ENCODE measurements at regions not wholly inside any gene's neighbourhood (a gene's known extent, or its start where the extent isn't known, plus 50 kb on each side); places are given as distances from the start of the nearest gene placed in this dataset.

- TF ChIP-seq, protein P1, sequence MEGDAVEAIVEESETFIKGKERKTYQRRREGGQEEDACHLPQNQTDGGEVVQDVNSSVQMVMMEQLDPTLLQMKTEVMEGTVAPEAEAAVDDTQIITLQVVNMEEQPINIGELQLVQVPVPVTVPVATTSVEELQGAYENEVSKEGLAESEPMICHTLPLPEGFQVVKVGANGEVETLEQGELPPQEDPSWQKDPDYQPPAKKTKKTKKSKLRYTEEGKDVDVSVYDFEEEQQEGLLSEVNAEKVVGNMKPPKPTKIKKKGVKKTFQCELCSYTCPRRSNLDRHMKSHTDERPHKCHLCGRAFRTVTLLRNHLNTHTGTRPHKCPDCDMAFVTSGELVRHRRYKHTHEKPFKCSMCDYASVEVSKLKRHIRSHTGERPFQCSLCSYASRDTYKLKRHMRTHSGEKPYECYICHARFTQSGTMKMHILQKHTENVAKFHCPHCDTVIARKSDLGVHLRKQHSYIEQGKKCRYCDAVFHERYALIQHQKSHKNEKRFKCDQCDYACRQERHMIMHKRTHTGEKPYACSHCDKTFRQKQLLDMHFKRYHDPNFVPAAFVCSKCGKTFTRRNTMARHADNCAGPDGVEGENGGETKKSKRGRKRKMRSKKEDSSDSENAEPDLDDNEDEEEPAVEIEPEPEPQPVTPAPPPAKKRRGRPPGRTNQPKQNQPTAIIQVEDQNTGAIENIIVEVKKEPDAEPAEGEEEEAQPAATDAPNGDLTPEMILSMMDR (IDR thresholded peaks at IDR 0.05; ENCODE audit: insufficient read depth, low read length, poor library complexity, severe bottlenecking): no peak
- Histone ChIP-seq H3K4me3 (ENCODE audit: low read depth, low read length) (no peak overlapping the region), H3K27me3 (ENCODE audit: control insufficient read depth, insufficient read depth, low read length) (no peaks in the 10 kb centered on the region), H3K36me3 (ENCODE audit: control insufficient read depth, insufficient read depth, low read length) (no peaks in the 10 kb centered on the region)
- peak; percentile 47 for DNase-seq (ENCODE audit: low read depth)
Measured at GRCh38 chr6:132132422-132132821, 181.2 kb upstream of the CCN2 start.

- no peaks in the 10 kb centered on the region for H3K36me3 ChIP-seq (ENCODE audit: control insufficient read depth, insufficient read depth, low read length)
- H3K4me3 ChIP-seq (ENCODE audit: low read depth, low read length): no peak overlapping the region
- peak; percentile 99 for DNase-seq (ENCODE audit: low read depth)
- TF ChIP-seq, protein P1 (IDR thresholded peaks at IDR 0.05; ENCODE audit: insufficient read depth, low read length, poor library complexity, severe bottlenecking): no peak
- H3K27me3 ChIP-seq (ENCODE audit: control insufficient read depth, insufficient read depth, low read length): no peaks in the 10 kb centered on the region
Measured at GRCh38 chr6:132131758-132132157, 180.6 kb upstream of the CCN2 start.

DNA sequence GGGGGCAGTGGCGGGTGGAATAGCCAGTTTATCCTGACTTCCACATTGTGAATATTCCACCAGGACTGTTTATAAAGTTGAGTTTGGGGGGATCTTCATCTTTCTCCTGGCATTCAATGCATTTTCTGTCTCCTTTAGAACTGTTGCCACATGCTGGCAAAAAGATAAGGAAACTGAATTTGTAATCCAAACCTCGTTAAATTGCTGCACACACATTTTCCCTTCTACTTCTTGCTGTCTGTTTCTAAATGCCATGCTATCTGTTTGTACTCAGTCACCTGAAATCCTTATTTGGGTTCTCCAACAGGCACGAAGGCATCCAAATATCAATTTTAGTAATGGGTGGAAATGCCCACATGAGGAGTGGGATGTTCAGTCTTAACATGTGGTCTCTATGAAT, 180.2 kb upstream of the CCN2 start:
- no peaks in the 10 kb centered on the region for H3K27me3 ChIP-seq (ENCODE audit: control insufficient read depth, insufficient read depth, low read length)
- no peak overlapping the region for H3K4me3 ChIP-seq (ENCODE audit: low read depth, low read length)
- no peaks in the 10 kb centered on the region for H3K36me3 ChIP-seq (ENCODE audit: control insufficient read depth, insufficient read depth, low read length)
- no peak for DNase-seq (ENCODE audit: low read depth)
- TF ChIP-seq, protein P1 (IDR thresholded peaks at IDR 0.05; ENCODE audit: insufficient read depth, low read length, poor library complexity, severe bottlenecking): no peak

DNA sequence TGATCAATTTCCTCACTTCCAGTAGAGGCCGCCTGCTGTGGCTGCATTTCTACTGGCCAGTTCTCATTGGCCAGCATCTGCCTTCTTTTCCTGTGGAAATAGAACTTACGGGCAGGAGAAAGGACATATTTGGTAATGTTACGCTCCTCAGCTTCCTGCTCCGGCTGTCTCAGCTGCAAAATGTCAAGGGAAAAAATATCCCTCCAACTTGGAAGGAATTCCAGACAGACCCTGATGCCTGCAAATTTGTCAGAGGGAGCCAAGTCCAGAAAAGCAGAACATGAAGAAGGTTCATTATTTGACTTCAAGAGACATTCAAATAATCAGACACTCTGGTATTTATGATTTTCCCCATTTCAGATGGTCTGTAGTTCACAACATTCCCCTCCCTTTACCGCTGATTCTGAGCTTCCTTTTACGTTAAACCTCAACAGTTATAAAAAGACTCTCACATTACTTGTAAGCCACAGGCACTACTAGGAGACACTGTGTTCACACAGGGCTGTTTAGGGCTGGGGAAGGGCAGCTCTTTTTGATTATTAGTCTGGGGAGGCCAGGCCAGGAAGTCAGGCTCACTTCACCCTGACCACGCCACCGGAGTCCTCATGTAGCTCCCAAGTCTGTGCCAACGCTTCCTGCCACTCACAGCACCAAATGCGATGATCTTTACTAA, 179.6 kb upstream of the CCN2 start:
- no peak for DNase-seq (ENCODE audit: low read depth)
- no peaks in the 10 kb centered on the region for H3K27me3 ChIP-seq (ENCODE audit: control insufficient read depth, insufficient read depth, low read length)
- H3K36me3 ChIP-seq (ENCODE audit: control insufficient read depth, insufficient read depth, low read length): no peaks in the 10 kb centered on the region
- H3K4me3 ChIP-seq (ENCODE audit: low read depth, low read length): no peak overlapping the region
- TF ChIP-seq, protein P1 (IDR thresholded peaks at IDR 0.05; ENCODE audit: insufficient read depth, low read length, poor library complexity, severe bottlenecking): no peak

- H3K27me3 ChIP-seq (ENCODE audit: control insufficient read depth, insufficient read depth, low read length): no peaks in the 10 kb centered on the region
- H3K4me3 ChIP-seq (ENCODE audit: low read depth, low read length): no peak overlapping the region
- DNase-seq (ENCODE audit: low read depth): no peak
- H3K36me3 ChIP-seq (ENCODE audit: control insufficient read depth, insufficient read depth, low read length): no peaks in the 10 kb centered on the region
- TF ChIP-seq, protein P1 (IDR thresholded peaks at IDR 0.05; ENCODE audit: insufficient read depth, low read length, poor library complexity, severe bottlenecking): no peak
Measured at GRCh38 chr6:132128424-132128823, 177.3 kb upstream of the CCN2 start.

- Histone ChIP-seq H3K4me3 (ENCODE audit: low read depth, low read length) (no peak overlapping the region), H3K36me3 (ENCODE audit: control insufficient read depth, insufficient read depth, low read length) (no peaks in the 10 kb centered on the region), H3K27me3 (ENCODE audit: control insufficient read depth, insufficient read depth, low read length) (no peaks in the 10 kb centered on the region)
- TF ChIP-seq, protein P1 (IDR thresholded peaks at IDR 0.05; ENCODE audit: insufficient read depth, low read length, poor library complexity, severe bottlenecking): no peak
- no peak for DNase-seq (ENCODE audit: low read depth)
Measured at GRCh38 chr6:132126150-132126549, 175.0 kb upstream of the CCN2 start.

All from kidney epithelial cell (primary cell).